ENCODE measurements at regions not wholly inside any gene's neighbourhood (a gene's known extent, or its start where the extent isn't known, plus 50 kb on each side); places are given as distances from the start of the nearest gene placed in this dataset.

GRCh38 chr3:157830556-157831236 lies 275.5 kb downstream of the SHOX2 start:
- no peak for TF ChIP-seq REST (IDR thresholded peaks at IDR 0.05; ENCODE audit: insufficient read depth in 1 of 2, low read depth in 2 of 2, low read length in 2 of 2)
- no peak for TF ChIP-seq TAF1 (IDR thresholded peaks at IDR 0.05; ENCODE audit: borderline replicate concordance, insufficient read depth, low read length)
- no peak for TF ChIP-seq FOXP2 (optimal IDR thresholded peaks at IDR 0.05; ENCODE audit: borderline replicate concordance, extremely low read depth, extremely low read length, insufficient read depth)
- TF ChIP-seq POLR2AphosphoS5 (IDR thresholded peaks at IDR 0.05; ENCODE audit: low read depth, low read length) = no peak
- no peak for TF ChIP-seq SIN3A (IDR thresholded peaks at IDR 0.05; ENCODE audit: borderline replicate concordance, insufficient read depth, low read length)

GRCh38 chr3:157829786-157830185 lies 276.4 kb downstream of the SHOX2 start:
- no peak for TF ChIP-seq TAF1 (IDR thresholded peaks at IDR 0.05; ENCODE audit: borderline replicate concordance, insufficient read depth, low read length)
- no peak for TF ChIP-seq POLR2AphosphoS5 (IDR thresholded peaks at IDR 0.05; ENCODE audit: low read depth, low read length)
- TF ChIP-seq FOXP2 (optimal IDR thresholded peaks at IDR 0.05; ENCODE audit: borderline replicate concordance, extremely low read depth, extremely low read length, insufficient read depth) = no peak

- TF ChIP-seq POLR2AphosphoS5 (IDR thresholded peaks at IDR 0.05; ENCODE audit: low read depth, low read length) = no peak
- TF ChIP-seq SIN3A (IDR thresholded peaks at IDR 0.05; ENCODE audit: borderline replicate concordance, insufficient read depth, low read length) = no peak
- no peak for TF ChIP-seq FOXP2 (optimal IDR thresholded peaks at IDR 0.05; ENCODE audit: borderline replicate concordance, extremely low read depth, extremely low read length, insufficient read depth)
- TF ChIP-seq TAF1 (IDR thresholded peaks at IDR 0.05; ENCODE audit: borderline replicate concordance, insufficient read depth, low read length) = no peak
- TF ChIP-seq REST (IDR thresholded peaks at IDR 0.05; ENCODE audit: insufficient read depth in 1 of 2, low read depth in 2 of 2, low read length in 2 of 2) = no peak
These were observed 281.9 kb downstream of the SHOX2 start for GRCh38 chr3:157824281-157824680.

- no peak for TF ChIP-seq POLR2AphosphoS5 (IDR thresholded peaks at IDR 0.05; ENCODE audit: low read depth, low read length)
- no peak for TF ChIP-seq REST (IDR thresholded peaks at IDR 0.05; ENCODE audit: insufficient read depth in 1 of 2, low read depth in 2 of 2, low read length in 2 of 2)
- TF ChIP-seq FOXP2 (optimal IDR thresholded peaks at IDR 0.05; ENCODE audit: borderline replicate concordance, extremely low read depth, extremely low read length, insufficient read depth) = no peak
- TF ChIP-seq SIN3A (IDR thresholded peaks at IDR 0.05; ENCODE audit: borderline replicate concordance, insufficient read depth, low read length) = no peak
- no peak for TF ChIP-seq TAF1 (IDR thresholded peaks at IDR 0.05; ENCODE audit: borderline replicate concordance, insufficient read depth, low read length)
These were observed 283.2 kb downstream of the SHOX2 start for GRCh38 chr3:157823050-157823449.

- TF ChIP-seq SIN3A (IDR thresholded peaks at IDR 0.05; ENCODE audit: borderline replicate concordance, insufficient read depth, low read length) (no peak), FOXP2 (optimal IDR thresholded peaks at IDR 0.05; ENCODE audit: borderline replicate concordance, extremely low read depth, extremely low read length, insufficient read depth) (no peak), TAF1 (IDR thresholded peaks at IDR 0.05; ENCODE audit: borderline replicate concordance, insufficient read depth, low read length) (no peak), POLR2AphosphoS5 (IDR thresholded peaks at IDR 0.05; ENCODE audit: low read depth, low read length) (no peak), REST (IDR thresholded peaks at IDR 0.05; ENCODE audit: insufficient read depth in 1 of 2, low read depth in 2 of 2, low read length in 2 of 2) (no peak)
These were observed 286.1 kb downstream of the SHOX2 start for GRCh38 chr3:157820157-157820517.
